ENCODE measurements at regions not wholly inside any gene's neighbourhood (a gene's known extent, or its start where the extent isn't known, plus 50 kb on each side); places are given as distances from the start of the nearest gene placed in this dataset.

GRCh38 chr1:30472009-30472408 lies 251.4 kb downstream of the MATN1 start:
- 64% methylated on average over 4 of the region's 4 CpGs for WGBS

DNA sequence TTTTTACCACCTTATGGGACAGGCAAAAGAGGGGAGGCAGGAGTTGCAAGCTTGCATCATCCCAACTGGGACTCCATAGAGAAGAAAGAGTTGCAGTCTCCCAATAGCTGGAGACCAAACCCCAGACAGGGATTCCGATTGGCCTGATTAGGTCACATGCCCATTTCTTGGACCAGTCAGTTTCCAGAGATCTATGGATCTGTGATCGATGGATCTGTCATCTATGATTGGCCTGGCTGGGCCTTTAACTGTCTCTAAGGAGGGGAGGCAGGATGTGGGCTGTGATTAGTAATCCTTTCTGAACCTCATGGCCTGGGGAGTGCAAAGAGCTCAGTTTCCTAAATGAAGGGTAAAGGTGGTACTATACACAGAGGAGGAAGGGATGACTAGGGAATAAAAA lies 252.1 kb downstream of the MATN1 start:
- Histone ChIP-seq H3K36me3 (ENCODE audit: control insufficient read depth in 4 of 4, insufficient read depth in 3 of 4, low read depth in 1 of 4, low read length in 3 of 4) (no peaks in the 10 kb centered on the region), H3K27ac (ENCODE audit: low read depth in 1 of 2, low read length in 2 of 2) (no peak overlapping the region), H3K4me1 (ENCODE audit: control insufficient read depth in 4 of 4, insufficient read depth in 4 of 4, low read length in 3 of 4) (no peaks in the 10 kb centered on the region), H3K27me3 (ENCODE audit: control insufficient read depth in 4 of 4, insufficient read depth in 4 of 4, low read length in 3 of 4) (no peaks in the 10 kb centered on the region), H3K9me3 (ENCODE audit: control insufficient read depth in 4 of 4, low read length in 3 of 4) (no peaks in the 10 kb centered on the region), H3K9ac (ENCODE audit: low read depth in 1 of 2, low read length in 2 of 2) (no peak overlapping the region), H3K4me3 (ENCODE audit: low read depth in 1 of 3, low read length in 3 of 3) (no peak overlapping the region)
- TF ChIP-seq, protein P1, sequence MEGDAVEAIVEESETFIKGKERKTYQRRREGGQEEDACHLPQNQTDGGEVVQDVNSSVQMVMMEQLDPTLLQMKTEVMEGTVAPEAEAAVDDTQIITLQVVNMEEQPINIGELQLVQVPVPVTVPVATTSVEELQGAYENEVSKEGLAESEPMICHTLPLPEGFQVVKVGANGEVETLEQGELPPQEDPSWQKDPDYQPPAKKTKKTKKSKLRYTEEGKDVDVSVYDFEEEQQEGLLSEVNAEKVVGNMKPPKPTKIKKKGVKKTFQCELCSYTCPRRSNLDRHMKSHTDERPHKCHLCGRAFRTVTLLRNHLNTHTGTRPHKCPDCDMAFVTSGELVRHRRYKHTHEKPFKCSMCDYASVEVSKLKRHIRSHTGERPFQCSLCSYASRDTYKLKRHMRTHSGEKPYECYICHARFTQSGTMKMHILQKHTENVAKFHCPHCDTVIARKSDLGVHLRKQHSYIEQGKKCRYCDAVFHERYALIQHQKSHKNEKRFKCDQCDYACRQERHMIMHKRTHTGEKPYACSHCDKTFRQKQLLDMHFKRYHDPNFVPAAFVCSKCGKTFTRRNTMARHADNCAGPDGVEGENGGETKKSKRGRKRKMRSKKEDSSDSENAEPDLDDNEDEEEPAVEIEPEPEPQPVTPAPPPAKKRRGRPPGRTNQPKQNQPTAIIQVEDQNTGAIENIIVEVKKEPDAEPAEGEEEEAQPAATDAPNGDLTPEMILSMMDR (IDR thresholded peaks at IDR 0.05; ENCODE audit: low read depth, low read length, missing input control) = no peak
- TF ChIP-seq, protein P2, sequence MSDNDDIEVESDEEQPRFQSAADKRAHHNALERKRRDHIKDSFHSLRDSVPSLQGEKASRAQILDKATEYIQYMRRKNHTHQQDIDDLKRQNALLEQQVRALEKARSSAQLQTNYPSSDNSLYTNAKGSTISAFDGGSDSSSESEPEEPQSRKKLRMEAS (IDR thresholded peaks at IDR 0.05) = no peak
- TF ChIP-seq NR2F2 (IDR thresholded peaks at IDR 0.05) = no peak
- no peak for TF ChIP-seq ATF3 (IDR thresholded peaks at IDR 0.05)
- TF ChIP-seq FOXA1 (IDR thresholded peaks at IDR 0.05) = no peak
- TF ChIP-seq GABPA (IDR thresholded peaks at IDR 0.05 in 1 of 2, conservative IDR thresholded peaks at IDR 0.05 in 1 of 2) = no peak
- no peak for TF ChIP-seq FOXA2 (IDR thresholded peaks at IDR 0.05)
- no peak for TF ChIP-seq YY1 (IDR thresholded peaks at IDR 0.05)
- TF ChIP-seq REST (IDR thresholded peaks at IDR 0.05) = no peak
- WGBS = 92% methylated on average over 2 of the region's 2 CpGs
- no peak for DNase-seq (ENCODE audit: low spot score)

More at GRCh38 chr1:30472009-30472408, 251.4 kb downstream of the MATN1 start:
- Histone ChIP-seq H3K27ac (ENCODE audit: low read depth in 1 of 2, low read length in 2 of 2) (no peak overlapping the region), H3K4me1 (ENCODE audit: control insufficient read depth in 4 of 4, insufficient read depth in 4 of 4, low read length in 3 of 4) (no peaks in the 10 kb centered on the region), H3K9ac (ENCODE audit: low read depth in 1 of 2, low read length in 2 of 2) (no peak overlapping the region), H3K27me3 (ENCODE audit: control insufficient read depth in 4 of 4, insufficient read depth in 4 of 4, low read length in 3 of 4) (no peaks in the 10 kb centered on the region), H3K4me3 (ENCODE audit: low read depth in 1 of 3, low read length in 3 of 3) (no peak overlapping the region), H3K36me3 (ENCODE audit: control insufficient read depth in 4 of 4, insufficient read depth in 3 of 4, low read depth in 1 of 4, low read length in 3 of 4) (no peaks in the 10 kb centered on the region), H3K9me3 (ENCODE audit: control insufficient read depth in 4 of 4, low read length in 3 of 4) (no peaks in the 10 kb centered on the region)
- no peak for DNase-seq (ENCODE audit: low spot score)
- no peak for TF ChIP-seq GABPA (IDR thresholded peaks at IDR 0.05 in 1 of 2, conservative IDR thresholded peaks at IDR 0.05 in 1 of 2)
- no peak for TF ChIP-seq YY1 (IDR thresholded peaks at IDR 0.05)
- TF ChIP-seq, protein P1 (IDR thresholded peaks at IDR 0.05; ENCODE audit: low read depth, low read length, missing input control) = no peak
- TF ChIP-seq, protein P3, sequence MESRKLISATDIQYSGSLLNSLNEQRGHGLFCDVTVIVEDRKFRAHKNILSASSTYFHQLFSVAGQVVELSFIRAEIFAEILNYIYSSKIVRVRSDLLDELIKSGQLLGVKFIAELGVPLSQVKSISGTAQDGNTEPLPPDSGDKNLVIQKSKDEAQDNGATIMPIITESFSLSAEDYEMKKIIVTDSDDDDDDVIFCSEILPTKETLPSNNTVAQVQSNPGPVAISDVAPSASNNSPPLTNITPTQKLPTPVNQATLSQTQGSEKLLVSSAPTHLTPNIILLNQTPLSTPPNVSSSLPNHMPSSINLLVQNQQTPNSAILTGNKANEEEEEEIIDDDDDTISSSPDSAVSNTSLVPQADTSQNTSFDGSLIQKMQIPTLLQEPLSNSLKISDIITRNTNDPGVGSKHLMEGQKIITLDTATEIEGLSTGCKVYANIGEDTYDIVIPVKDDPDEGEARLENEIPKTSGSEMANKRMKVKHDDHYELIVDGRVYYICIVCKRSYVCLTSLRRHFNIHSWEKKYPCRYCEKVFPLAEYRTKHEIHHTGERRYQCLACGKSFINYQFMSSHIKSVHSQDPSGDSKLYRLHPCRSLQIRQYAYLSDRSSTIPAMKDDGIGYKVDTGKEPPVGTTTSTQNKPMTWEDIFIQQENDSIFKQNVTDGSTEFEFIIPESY (IDR thresholded peaks at IDR 0.05) = no peak
- TF ChIP-seq RAD21 (IDR thresholded peaks at IDR 0.05) = no peak
